ENCODE measurements at regions not wholly inside any gene's neighbourhood (a gene's known extent, or its start where the extent isn't known, plus 50 kb on each side); places are given as distances from the start of the nearest gene placed in this dataset.

DNA sequence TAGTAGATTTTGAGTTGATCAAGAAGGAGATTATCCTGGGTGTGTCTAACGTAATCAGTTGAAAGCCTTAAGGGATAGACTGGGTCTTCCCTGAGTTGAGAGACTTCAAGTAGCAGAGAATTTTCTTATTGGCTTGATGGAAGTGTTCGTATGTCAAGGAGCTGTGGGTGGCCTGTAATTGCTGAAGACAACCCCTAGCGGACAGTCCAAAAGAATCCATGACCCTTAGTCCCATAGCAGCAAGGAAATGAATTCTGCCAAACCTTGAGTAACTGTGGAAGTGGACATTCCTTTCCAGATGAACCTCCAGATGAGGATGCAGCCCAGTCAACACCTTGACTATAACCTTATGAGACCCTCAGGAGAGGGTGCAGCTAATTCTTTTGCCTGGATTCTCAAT lies 786.3 kb downstream of the SOCS6 start:
- H3K9me3 ChIP-seq: no peaks in the 10 kb centered on the region
- no peaks in the 10 kb centered on the region for H3K4me1 ChIP-seq
- intact Hi-C loops (cut with DNase I): no loop called here
- no peak for DNase-seq
- no peak overlapping the region for H3K4me3 ChIP-seq
- no peaks in the 10 kb centered on the region for H3K36me3 ChIP-seq
- no peak overlapping the region for H3K27ac ChIP-seq
- ATAC-seq: no peak
- no peaks in the 10 kb centered on the region for H3K27me3 ChIP-seq
- TF ChIP-seq, protein P1, sequence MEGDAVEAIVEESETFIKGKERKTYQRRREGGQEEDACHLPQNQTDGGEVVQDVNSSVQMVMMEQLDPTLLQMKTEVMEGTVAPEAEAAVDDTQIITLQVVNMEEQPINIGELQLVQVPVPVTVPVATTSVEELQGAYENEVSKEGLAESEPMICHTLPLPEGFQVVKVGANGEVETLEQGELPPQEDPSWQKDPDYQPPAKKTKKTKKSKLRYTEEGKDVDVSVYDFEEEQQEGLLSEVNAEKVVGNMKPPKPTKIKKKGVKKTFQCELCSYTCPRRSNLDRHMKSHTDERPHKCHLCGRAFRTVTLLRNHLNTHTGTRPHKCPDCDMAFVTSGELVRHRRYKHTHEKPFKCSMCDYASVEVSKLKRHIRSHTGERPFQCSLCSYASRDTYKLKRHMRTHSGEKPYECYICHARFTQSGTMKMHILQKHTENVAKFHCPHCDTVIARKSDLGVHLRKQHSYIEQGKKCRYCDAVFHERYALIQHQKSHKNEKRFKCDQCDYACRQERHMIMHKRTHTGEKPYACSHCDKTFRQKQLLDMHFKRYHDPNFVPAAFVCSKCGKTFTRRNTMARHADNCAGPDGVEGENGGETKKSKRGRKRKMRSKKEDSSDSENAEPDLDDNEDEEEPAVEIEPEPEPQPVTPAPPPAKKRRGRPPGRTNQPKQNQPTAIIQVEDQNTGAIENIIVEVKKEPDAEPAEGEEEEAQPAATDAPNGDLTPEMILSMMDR (IDR thresholded peaks at IDR 0.05): no peak

DNA sequence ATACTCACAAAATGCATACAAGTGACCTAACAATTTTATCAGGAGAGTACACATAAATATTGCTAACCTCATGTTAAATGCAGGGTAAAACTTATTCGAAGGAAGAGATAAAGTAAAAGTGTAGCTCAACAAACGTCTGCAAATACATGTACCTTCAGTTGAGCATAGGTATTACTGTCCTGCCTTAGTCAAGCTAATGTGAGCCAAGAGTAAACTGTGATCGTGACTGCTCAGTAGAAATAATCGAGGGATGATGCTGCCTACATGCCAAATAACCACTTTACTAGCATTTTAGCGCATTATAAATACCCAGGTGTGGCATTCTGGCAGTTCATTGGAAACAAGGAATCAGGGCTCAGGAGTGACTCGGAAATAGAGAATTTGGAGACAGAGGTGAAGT lies 779.5 kb downstream of the SOCS6 start:
- Histone ChIP-seq H3K9me3 (no peaks in the 10 kb centered on the region), H3K27ac (no peak overlapping the region), H3K36me3 (no peaks in the 10 kb centered on the region), H3K4me3 (no peak overlapping the region), H3K4me1 (no peaks in the 10 kb centered on the region), H3K27me3 (no peaks in the 10 kb centered on the region)
- intact Hi-C loops (cut with DNase I): no loop called here
- DNase-seq (no peak), ATAC-seq (no peak)
- TF ChIP-seq, protein P1 (IDR thresholded peaks at IDR 0.05): no peak

DNA sequence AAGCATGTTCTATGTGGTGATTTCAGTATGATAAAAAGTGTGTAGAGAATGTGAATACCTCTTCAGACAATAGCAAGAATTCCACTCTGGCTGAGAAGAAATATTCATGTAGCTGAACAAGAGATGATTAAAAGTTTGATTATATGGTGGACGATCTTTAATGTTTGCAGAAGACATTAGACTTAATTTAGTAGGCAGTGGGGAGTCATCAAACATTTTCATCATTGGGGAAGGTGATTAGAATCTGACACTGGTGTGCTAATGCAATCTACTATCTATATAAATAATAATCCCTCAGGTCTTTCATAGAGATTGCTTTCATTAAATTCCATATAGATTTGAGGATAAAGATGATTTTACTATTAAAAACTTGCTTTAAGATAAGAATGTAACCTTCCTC lies 761.0 kb downstream of the SOCS6 start:
- H3K4me1 ChIP-seq: no peaks in the 10 kb centered on the region
- H3K27me3 ChIP-seq: no peaks in the 10 kb centered on the region
- ATAC-seq (no peak), DNase-seq (no peak)
- intact Hi-C loops (cut with DNase I): no loop called here
- H3K36me3 ChIP-seq: no peaks in the 10 kb centered on the region
- no peaks in the 10 kb centered on the region for H3K9me3 ChIP-seq
- TF ChIP-seq, protein P1 (IDR thresholded peaks at IDR 0.05): no peak
- no peak overlapping the region for H3K27ac ChIP-seq
- no peak overlapping the region for H3K4me3 ChIP-seq

DNA sequence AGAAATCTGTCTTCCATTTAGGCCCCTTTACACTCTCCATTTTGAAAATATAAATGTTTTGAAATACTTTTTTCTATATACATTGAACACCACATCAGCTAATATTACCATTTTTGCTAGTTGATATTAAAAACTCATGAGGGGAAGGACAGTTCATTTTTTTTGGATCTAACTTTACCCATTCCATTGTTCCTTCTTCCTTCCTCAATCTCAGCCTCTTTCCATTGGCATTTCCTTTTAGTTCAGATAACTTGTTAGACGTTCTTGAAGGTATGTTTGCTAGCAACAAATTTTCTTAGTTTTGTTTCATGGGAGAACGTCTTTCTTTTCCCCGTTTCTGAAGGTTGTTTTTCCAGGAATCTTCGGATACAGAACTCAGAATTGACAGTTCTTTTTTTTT lies 759.0 kb downstream of the SOCS6 start:
- Histone ChIP-seq H3K36me3 (no peaks in the 10 kb centered on the region), H3K27me3 (no peaks in the 10 kb centered on the region), H3K4me3 (no peak overlapping the region), H3K4me1 (no peaks in the 10 kb centered on the region), H3K9me3 (no peaks in the 10 kb centered on the region), H3K27ac (no peak overlapping the region)
- DNase-seq (no peak), ATAC-seq (no peak)
- intact Hi-C loops (cut with DNase I): no loop called here
- TF ChIP-seq, protein P1 (IDR thresholded peaks at IDR 0.05): no peak

DNA sequence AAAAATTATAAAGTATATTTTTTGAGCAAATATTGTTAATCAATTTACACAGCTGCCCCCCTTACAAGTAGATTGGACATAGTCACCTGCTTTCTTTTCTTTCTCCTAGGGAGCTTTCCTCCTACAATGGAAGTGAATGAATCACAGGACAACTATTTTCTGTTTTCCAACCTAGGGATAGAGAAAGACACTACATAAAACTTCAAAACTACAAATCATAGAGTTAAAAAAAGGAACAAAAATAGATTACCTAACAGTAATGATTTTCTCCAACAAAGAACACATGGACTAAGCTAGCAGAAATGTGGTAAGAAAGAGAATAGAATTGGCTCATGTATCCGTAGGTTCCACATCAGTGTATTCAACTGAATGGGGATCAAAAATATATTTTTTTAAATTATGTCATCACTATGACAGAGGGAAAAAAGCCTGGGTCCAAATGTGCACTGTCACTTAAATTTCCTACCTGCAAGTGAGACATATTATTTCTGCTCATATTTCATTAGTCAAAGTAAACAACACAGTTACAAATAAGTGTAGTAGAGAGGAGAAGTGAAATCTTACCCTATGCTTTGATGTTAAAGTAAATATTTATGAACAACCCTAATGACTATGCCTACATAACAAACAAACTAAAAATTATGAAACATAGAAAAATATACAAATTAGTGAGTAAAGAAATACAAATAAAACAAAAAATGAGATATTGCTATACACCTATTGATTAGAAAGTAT lies 756.7 kb downstream of the SOCS6 start:
- DNase-seq: no peak
- no peak overlapping the region for H3K27ac ChIP-seq
- no peaks in the 10 kb centered on the region for H3K27me3 ChIP-seq
- H3K36me3 ChIP-seq: no peaks in the 10 kb centered on the region
- no peak overlapping the region for H3K4me3 ChIP-seq
- ATAC-seq: no peak
- intact Hi-C loops (cut with DNase I): no loop called here
- TF ChIP-seq, protein P1 (IDR thresholded peaks at IDR 0.05): no peak
- no peaks in the 10 kb centered on the region for H3K4me1 ChIP-seq
- H3K9me3 ChIP-seq: no peaks in the 10 kb centered on the region

Measured in left lung (tissue), 4 donors.